ENCODE measurements at regions not wholly inside any gene's neighbourhood (a gene's known extent, or its start where the extent isn't known, plus 50 kb on each side); places are given as distances from the start of the nearest gene placed in this dataset.

GRCh38 chr11:92678008-92678611 lies 291.3 kb upstream of the MTNR1B start:
- no peak overlapping the region for H3K9ac ChIP-seq (ENCODE audit: low read depth, low read length)
- no peaks in the 10 kb centered on the region for H3K36me3 ChIP-seq (ENCODE audit: insufficient read depth, low read length)
- no peak overlapping the region for H3K4me3 ChIP-seq (ENCODE audit: low read depth in 1 of 2, low read length in 2 of 2)
- DNase-seq (no peak), ATAC-seq (ENCODE audit: insufficient read depth, low read depth) (no peak)
- H3K4me1 ChIP-seq (ENCODE audit: insufficient read depth, low read length): peaks cover 13% of the 10 kb centered on the region
- TF ChIP-seq CTCF (IDR thresholded peaks at IDR 0.05; ENCODE audit: borderline replicate concordance, extremely low read depth, low read length, poor library complexity, severe bottlenecking) (no peak), EZH2 (IDR thresholded peaks at IDR 0.05; ENCODE audit: borderline replicate concordance, low read depth, low read length, severe bottlenecking) (no peak)
- peak overlapping the region; percentile 42; the same call in 1 of the 2 replicates for H2AFZ ChIP-seq (ENCODE audit: low read depth, low read length)
- H3K9me3 ChIP-seq (ENCODE audit: insufficient read depth, low read length, severe bottlenecking): peaks cover 10% of the 10 kb centered on the region
- no peak overlapping the region for H3K27ac ChIP-seq (ENCODE audit: low read length)
- no peaks in the 10 kb centered on the region for H4K20me1 ChIP-seq (ENCODE audit: insufficient read depth, low read length)
- no peaks in the 10 kb centered on the region for H3K27me3 ChIP-seq (ENCODE audit: insufficient read depth, low read length, poor library complexity)
- H3K4me2 ChIP-seq (ENCODE audit: insufficient read depth, low read length): no peak overlapping the region
- H3K79me2 ChIP-seq (ENCODE audit: insufficient read depth, low read length): no peaks in the 10 kb centered on the region

- peaks cover 10% of the 10 kb centered on the region for H3K9me3 ChIP-seq (ENCODE audit: insufficient read depth, low read length, severe bottlenecking)
- ATAC-seq (ENCODE audit: insufficient read depth, low read depth) (no peak; the same call in 2 of the 3 replicates), DNase-seq (no peak)
- no peak for TF ChIP-seq EZH2 (IDR thresholded peaks at IDR 0.05; ENCODE audit: borderline replicate concordance, low read depth, low read length, severe bottlenecking)
- TF ChIP-seq CTCF (IDR thresholded peaks at IDR 0.05; ENCODE audit: borderline replicate concordance, extremely low read depth, low read length, poor library complexity, severe bottlenecking): no peak
- H3K4me1 ChIP-seq (ENCODE audit: insufficient read depth, low read length): peaks cover 13% of the 10 kb centered on the region
- H3K79me2 ChIP-seq (ENCODE audit: insufficient read depth, low read length): no peaks in the 10 kb centered on the region
- H3K27me3 ChIP-seq (ENCODE audit: insufficient read depth, low read length, poor library complexity): no peaks in the 10 kb centered on the region
- H3K9ac ChIP-seq (ENCODE audit: low read depth, low read length): no peak overlapping the region
- H3K4me2 ChIP-seq (ENCODE audit: insufficient read depth, low read length): no peak overlapping the region
- H3K4me3 ChIP-seq (ENCODE audit: low read depth in 1 of 2, low read length in 2 of 2): no peak overlapping the region
- no peaks in the 10 kb centered on the region for H3K36me3 ChIP-seq (ENCODE audit: insufficient read depth, low read length)
- H2AFZ ChIP-seq (ENCODE audit: low read depth, low read length): no peak overlapping the region
- no peaks in the 10 kb centered on the region for H4K20me1 ChIP-seq (ENCODE audit: insufficient read depth, low read length)
- no peak overlapping the region for H3K27ac ChIP-seq (ENCODE audit: low read length)
These were observed 287.9 kb upstream of the MTNR1B start for GRCh38 chr11:92681586-92681985.

- no peak overlapping the region for H3K4me3 ChIP-seq (ENCODE audit: low read depth in 1 of 2, low read length in 2 of 2)
- peak overlapping the region; percentile 46; the same call in 1 of the 2 replicates for H2AFZ ChIP-seq (ENCODE audit: low read depth, low read length)
- no peaks in the 10 kb centered on the region for H3K27me3 ChIP-seq (ENCODE audit: insufficient read depth, low read length, poor library complexity)
- H3K4me1 ChIP-seq (ENCODE audit: insufficient read depth, low read length): peaks cover 13% of the 10 kb centered on the region
- no peak overlapping the region for H3K4me2 ChIP-seq (ENCODE audit: insufficient read depth, low read length)
- ATAC-seq (ENCODE audit: insufficient read depth, low read depth) (no peak), DNase-seq (no peak)
- H3K9me3 ChIP-seq (ENCODE audit: insufficient read depth, low read length, severe bottlenecking): peaks cover 10% of the 10 kb centered on the region
- H3K9ac ChIP-seq (ENCODE audit: low read depth, low read length): no peak overlapping the region
- no peaks in the 10 kb centered on the region for H3K36me3 ChIP-seq (ENCODE audit: insufficient read depth, low read length)
- TF ChIP-seq CTCF (IDR thresholded peaks at IDR 0.05; ENCODE audit: borderline replicate concordance, extremely low read depth, low read length, poor library complexity, severe bottlenecking) (no peak), EZH2 (IDR thresholded peaks at IDR 0.05; ENCODE audit: borderline replicate concordance, low read depth, low read length, severe bottlenecking) (no peak)
- no peaks in the 10 kb centered on the region for H3K79me2 ChIP-seq (ENCODE audit: insufficient read depth, low read length)
- no peaks in the 10 kb centered on the region for H4K20me1 ChIP-seq (ENCODE audit: insufficient read depth, low read length)
- H3K27ac ChIP-seq (ENCODE audit: low read length): 0 out of 2 replicates have a peak overlapping the region, but pooled peaks have one; percentile 25
These were observed 287.3 kb upstream of the MTNR1B start for GRCh38 chr11:92682136-92682535.
